HepG2 (cell line): ENCODE measurements at regions not wholly inside any gene's neighbourhood (a gene's known extent, or its start where the extent isn't known, plus 50 kb on each side); places are given as distances from the start of the nearest gene placed in this dataset.

ENCODE experiments used
- ATAC-seq: fragments of 200-7000 bp; cut with Tn5 transposase; 3 replicates; pipeline ENCODE4 v1.9.1; 2020; ENCODE audit warnings: mild to moderate bottlenecking, moderate library complexity
- BruUV-seq: library from RNA; stranded (reverse); fragments of 400-500 nt; replicated peaks from 2 replicates; lab custom pipeline; 2021; lab: Mats Ljungman, UMichigan
- CTCF ChIA-PET: fragments of 300-600 bp; formaldehyde crosslinking; extraction: SDS; loops from one replicate; lab custom pipeline; 2021; ENCODE audit warnings: low total read pairs, inconsistent platforms, low intra/inter-chr PET ratio; lab: Yijun Ruan, JAX
- POLR2A ChIA-PET: fragments of 350-600 bp; sonication (Branson Sonifier 250); formaldehyde crosslinking; loops from one replicate; lab custom pipeline; 2020; ENCODE audit warnings: antibody characterized with exemption, inconsistent platforms; lab: Yijun Ruan, JAX
- DNase-seq: peaks from one replicate; pipeline ENCODE4 v3.0.0-alpha.2; 2015; ENCODE audit warnings: low spot score
- FAIRE-seq: peaks from 3 replicates; lab custom pipeline; 2011; peaks lifted over from hg19 to GRCh38; lab: Jason Lieb, UNC
- H2AFZ ChIP-seq: one replicate; pipeline ENCODE4 v1.6.1; 2011; ENCODE audit warnings: low read length, inconsistent platforms
- H3K27ac ChIP-seq: fragments of 300-600 bp; 3 replicates; pipeline ENCODE4 v1.8.0; 2011; ENCODE audit warnings: mixed run types, mild to moderate bottlenecking, mixed read lengths, low read length, inconsistent platforms; ENCODE audit not compliant: insufficient read depth; ENCODE audit errors: extremely low read length
- H3K27me3 ChIP-seq, 2 experiments: fragments of 200-600 bp in 1 of 2; 2 replicates in 1 of 2; 3 replicates in 1 of 2; pipeline versions ENCODE4 v1.6.0 to v1.8.0; 2011; ENCODE audit warnings: low read length in 2 of 2, mild to moderate bottlenecking in 2 of 2, moderate library complexity in 2 of 2, inconsistent platforms in 1 of 2; ENCODE audit not compliant: insufficient read depth in 2 of 2, control insufficient read depth in 1 of 2
- H3K36me3 ChIP-seq, 2 experiments: fragments of 200-600 bp in 1 of 2; replicated peaks in 1 of 2; 2 replicates in 1 of 2; 3 replicates in 1 of 2; pipeline versions ENCODE4 v1.5.1 to v1.8.0; 2011; ENCODE audit warnings: low read length in 2 of 2, inconsistent platforms in 1 of 2; ENCODE audit not compliant: insufficient read depth in 2 of 2, control insufficient read depth in 1 of 2
- H3K4me1 ChIP-seq: 2 replicates; pipeline ENCODE4 v1.5.1; 2012; ENCODE audit warnings: low read length, inconsistent platforms; ENCODE audit not compliant: insufficient read depth
- H3K4me2 ChIP-seq: 2 replicates; pipeline ENCODE4 v1.6.0; 2011; ENCODE audit warnings: low read depth, low read length, inconsistent platforms
- H3K4me3 ChIP-seq, 3 experiments: fragments of 200-600 bp in 1 of 3; sonication (generic), shearing (Covaris generic) in 1 of 3; replicated peaks in 1 of 3; 2 replicates each; pipeline ENCODE4 v1.5.1; 2011 to 2016; ENCODE audit warnings: low read length in 3 of 3, inconsistent platforms in 2 of 3, low read depth in 2 of 3, mild to moderate bottlenecking in 2 of 3, control low read depth in 1 of 3, mixed read lengths in 1 of 3; ENCODE audit not compliant: insufficient read depth in 1 of 3
- H3K79me2 ChIP-seq: one replicate; pipeline ENCODE4 v1.6.1; 2011; ENCODE audit warnings: low read length, inconsistent platforms; ENCODE audit not compliant: insufficient read depth
- H3K9ac ChIP-seq: 2 replicates; pipeline ENCODE4 v1.6.0; 2011; ENCODE audit warnings: mild to moderate bottlenecking, low read depth, low read length, inconsistent platforms; ENCODE audit not compliant: insufficient read depth
- H3K9me3 ChIP-seq: 2 replicates; pipeline ENCODE4 v1.5.1; 2012; ENCODE audit warnings: mild to moderate bottlenecking, low read length
- H4K20me1 ChIP-seq: 2 replicates; pipeline ENCODE4 v1.6.0; 2011; ENCODE audit warnings: inconsistent platforms, mild to moderate bottlenecking, low read length, moderate library complexity; ENCODE audit not compliant: insufficient read depth
- MAFG ChIP-seq: sonication (generic); formaldehyde crosslinking; IDR thresholded peaks from 2 replicates; pipeline ENCODE4 v1.5.1; 2020; ENCODE audit warnings: mild to moderate bottlenecking, missing genetic modification reagents
- NBN ChIP-seq: fragments of 450-650 bp; conservative IDR thresholded peaks from 2 replicates; pipeline ENCODE4 v1.6.1; 2017
- NR1H2 ChIP-seq: sonication (generic); formaldehyde crosslinking; IDR thresholded peaks from 2 replicates; pipeline ENCODE4 v1.8.1; 2022; ENCODE audit warnings: low read depth, missing genetic modification reagents, borderline replicate concordance
- TOE1 ChIP-seq: sonication (generic); formaldehyde crosslinking; IDR thresholded peaks from 2 replicates; pipeline ENCODE4 v1.4.0; 2020; ENCODE audit warnings: mild to moderate bottlenecking, missing genetic modification reagents
- ZNF337 ChIP-seq: sonication (generic); formaldehyde crosslinking; IDR thresholded peaks from 2 replicates; pipeline ENCODE4 v1.5.1; 2020; ENCODE audit warnings: missing genetic modification reagents, low read depth, mild to moderate bottlenecking, borderline replicate concordance
- ZNF761 ChIP-seq: sonication (generic); formaldehyde crosslinking; conservative IDR thresholded peaks from 2 replicates; pipeline ENCODE4 v1.4.0; 2020; ENCODE audit warnings: mild to moderate bottlenecking, missing genetic modification reagents
- ZNF883 ChIP-seq: sonication (generic); formaldehyde crosslinking; IDR thresholded peaks from 2 replicates; pipeline ENCODE4 v1.5.1; 2020; ENCODE audit warnings: mild to moderate bottlenecking, missing genetic modification reagents; ENCODE audit errors: not compliant biosample characterization
- whole genome bisulfite sequencing: methylation state at CpG from one replicate; pipeline ENCODE4 v1.1.6; 2017; ENCODE audit warnings: low lambda C conversion rate; 5-methylcytosine and 5-hydroxymethylcytosine counted together
- in situ Hi-C: cut with HindIII; loops from 2 replicates; pipeline ENCODE4 v1.10.0; 2017; ENCODE audit warnings: low pct_unique_long_range_greater_than_20kb; ENCODE audit not compliant: extremely low pct_ligation_motif_present
- intact Hi-C: fragments of 100-400 bp; cut with micrococcal nuclease; formaldehyde crosslinking; loops from one replicate; pipeline ENCODE4 v1.10.0; 2022; ENCODE audit not compliant: unreplicated experiment
- TF ChIP-seq, protein P1 (sequence below): sonication (generic); formaldehyde crosslinking; IDR thresholded peaks from 2 replicates; pipeline ENCODE4 v1.8.0; 2022; ENCODE audit warnings: mild to moderate bottlenecking, missing genetic modification reagents, moderate library complexity
- TF ChIP-seq, protein P2 (sequence below): sonication (generic); formaldehyde crosslinking; IDR thresholded peaks from 2 replicates; pipeline ENCODE4 v1.8.0; 2022; ENCODE audit warnings: low read depth, missing genetic modification reagents

DNA sequence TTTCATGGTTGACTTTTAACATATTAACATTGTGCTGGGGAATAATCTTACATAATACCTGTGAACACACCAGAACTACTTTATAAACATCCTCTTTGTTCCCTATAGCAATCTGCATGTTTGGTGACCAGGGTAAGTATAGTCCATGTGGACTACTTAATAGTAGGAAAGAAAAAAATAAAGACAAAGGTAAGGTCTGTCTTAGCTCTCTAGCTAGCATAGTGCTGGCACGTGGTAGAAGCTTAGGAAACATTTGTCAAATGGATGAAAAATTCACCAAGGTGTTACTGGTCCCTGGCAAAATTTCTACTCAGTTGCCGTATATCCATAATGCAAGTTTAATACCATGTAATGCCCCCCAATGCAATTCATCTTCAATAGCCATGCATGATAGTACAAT lies 78.6 kb upstream of the ABCA1 start:
- H3K4me1 ChIP-seq = no peaks in the 10 kb centered on the region
- ChIA-PET CTCF (no interaction called here), POLR2A (no interaction called here)
- WGBS = 45% methylated on average over 2 of the region's 2 CpGs
- H3K27me3 ChIP-seq = no peaks in the 10 kb centered on the region
- FAIRE-seq (no peak), DNase-seq (no peak), ATAC-seq (no peak)
- H3K27ac ChIP-seq = no peak overlapping the region
- no peak overlapping the region for H2AFZ ChIP-seq
- no peak overlapping the region for H3K4me3 ChIP-seq
- no peak for TF ChIP-seq MAFG
- TF ChIP-seq, protein P1, sequence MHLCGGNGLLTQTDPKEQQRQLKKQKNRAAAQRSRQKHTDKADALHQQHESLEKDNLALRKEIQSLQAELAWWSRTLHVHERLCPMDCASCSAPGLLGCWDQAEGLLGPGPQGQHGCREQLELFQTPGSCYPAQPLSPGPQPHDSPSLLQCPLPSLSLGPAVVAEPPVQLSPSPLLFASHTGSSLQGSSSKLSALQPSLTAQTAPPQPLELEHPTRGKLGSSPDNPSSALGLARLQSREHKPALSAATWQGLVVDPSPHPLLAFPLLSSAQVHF = no peak
- no peak for TF ChIP-seq NBN
- TF ChIP-seq, protein P2, sequence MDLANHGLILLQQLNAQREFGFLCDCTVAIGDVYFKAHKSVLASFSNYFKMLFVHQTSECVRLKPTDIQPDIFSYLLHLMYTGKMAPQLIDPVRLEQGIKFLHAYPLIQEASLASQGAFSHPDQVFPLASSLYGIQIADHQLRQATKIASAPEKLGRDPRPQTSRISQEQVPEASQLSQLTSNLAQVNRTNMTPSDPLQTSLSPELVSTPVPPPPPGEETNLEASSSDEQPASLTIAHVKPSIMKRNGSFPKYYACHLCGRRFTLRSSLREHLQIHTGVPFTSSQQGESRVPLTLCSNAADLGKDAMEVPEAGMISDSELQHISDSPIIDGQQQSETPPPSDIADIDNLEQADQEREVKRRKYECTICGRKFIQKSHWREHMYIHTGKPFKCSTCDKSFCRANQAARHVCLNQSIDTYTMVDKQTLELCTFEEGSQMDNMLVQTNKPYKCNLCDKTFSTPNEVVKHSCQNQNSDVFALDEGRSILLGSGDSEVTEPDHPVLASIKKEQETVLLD = no peak
- TF ChIP-seq ZNF883 (CRISPR knock-in tag) = no peak
- no peak for TF ChIP-seq TOE1 (CRISPR knock-in tag)
- TF ChIP-seq ZNF337 (CRISPR knock-in tag) = no peak
- no peak for TF ChIP-seq ZNF761 (CRISPR knock-in tag)
- no peak for TF ChIP-seq NR1H2 (CRISPR knock-in tag)
- in situ Hi-C loops = no loop called here
- no peak overlapping the region for H3K4me2 ChIP-seq
- no peaks in the 10 kb centered on the region for H4K20me1 ChIP-seq
- intact Hi-C loops = no loop called here
- no peaks in the 10 kb centered on the region for H3K79me2 ChIP-seq
- no peaks in the 10 kb centered on the region for H3K9me3 ChIP-seq
- no peaks in the 10 kb centered on the region for H3K36me3 ChIP-seq
- no peak overlapping the region for H3K9ac ChIP-seq
- no TSS peak for BruUV-seq
